ENCODE measurements at regions not wholly inside any gene's neighbourhood (a gene's known extent, or its start where the extent isn't known, plus 50 kb on each side); places are given as distances from the start of the nearest gene placed in this dataset.
A peak's percentile ranks its signal among the peaks of the same experiment; 100 is the strongest.

GRCh38 chr6:144633886-144634285 is 348.8 kb downstream of the UTRN start:
- FAIRE-seq (no peak), ATAC-seq (peak; percentile 38), DNase-seq (ENCODE audit: low spot score) (no peak)
- intact Hi-C loops (cut with micrococcal nuclease; ENCODE audit: unreplicated experiment) (no loop called here), in situ Hi-C loops (cut with HindIII; ENCODE audit: extremely low pct_ligation_motif_present, low pct_unique_long_range_greater_than_20kb) (no loop called here)
- H4K20me1 ChIP-seq (ENCODE audit: insufficient read depth, low read length) = peaks cover 20% of the 10 kb centered on the region; the same call in 1 of the 2 replicates
- no peak overlapping the region for H3K4me3 ChIP-seq (replicated peaks in 1 of 3; ENCODE audit: insufficient read depth in 1 of 3, low read depth in 2 of 3, low read length in 3 of 3)
- peaks cover 18% of the 10 kb centered on the region for H3K4me1 ChIP-seq (ENCODE audit: insufficient read depth, low read length)
- no peaks in the 10 kb centered on the region for H3K36me3 ChIP-seq (replicated peaks in 1 of 2; ENCODE audit: control insufficient read depth in 1 of 2, insufficient read depth in 2 of 2, low read length in 2 of 2)
- H3K79me2 ChIP-seq (ENCODE audit: insufficient read depth, low read length) = peaks cover 2% of the 10 kb centered on the region
- H3K27me3 ChIP-seq (ENCODE audit: control insufficient read depth in 1 of 2, insufficient read depth in 2 of 2, low read length in 2 of 2) = no peaks in the 10 kb centered on the region
- ChIA-PET CTCF (ENCODE audit: low intra/inter-chr PET ratio, low total read pairs) (no interaction called here), POLR2A (interaction anchor here (1.0 kb wide), 1 partner anchor 14 kb away, joined by 3 read pairs; no protein-coding TSS in a partner anchor)
- TF ChIP-seq ZNF776 (CRISPR knock-in tag; IDR thresholded peaks at IDR 0.05) (no peak), ZNF280B (CRISPR knock-in tag; IDR thresholded peaks at IDR 0.05; ENCODE audit: borderline replicate concordance) (no peak), CCDC6 (CRISPR knock-in tag; IDR thresholded peaks at IDR 0.05) (no peak), NFE2L2 (IDR thresholded peaks at IDR 0.05; ENCODE audit: low read length) (no peak), HHEX (CRISPR knock-in tag; IDR thresholded peaks at IDR 0.05) (no peak), LCORL (IDR thresholded peaks at IDR 0.05) (no peak), LCORL (CRISPR knock-in tag; IDR thresholded peaks at IDR 0.05) (no peak), ZBTB34 (CRISPR knock-in tag; IDR thresholded peaks at IDR 0.05) (no peak), ONECUT2 (CRISPR knock-in tag; IDR thresholded peaks at IDR 0.05) (no peak), ZMYM4 (CRISPR knock-in tag; IDR thresholded peaks at IDR 0.05) (no peak)
- TF ChIP-seq, protein P1, sequence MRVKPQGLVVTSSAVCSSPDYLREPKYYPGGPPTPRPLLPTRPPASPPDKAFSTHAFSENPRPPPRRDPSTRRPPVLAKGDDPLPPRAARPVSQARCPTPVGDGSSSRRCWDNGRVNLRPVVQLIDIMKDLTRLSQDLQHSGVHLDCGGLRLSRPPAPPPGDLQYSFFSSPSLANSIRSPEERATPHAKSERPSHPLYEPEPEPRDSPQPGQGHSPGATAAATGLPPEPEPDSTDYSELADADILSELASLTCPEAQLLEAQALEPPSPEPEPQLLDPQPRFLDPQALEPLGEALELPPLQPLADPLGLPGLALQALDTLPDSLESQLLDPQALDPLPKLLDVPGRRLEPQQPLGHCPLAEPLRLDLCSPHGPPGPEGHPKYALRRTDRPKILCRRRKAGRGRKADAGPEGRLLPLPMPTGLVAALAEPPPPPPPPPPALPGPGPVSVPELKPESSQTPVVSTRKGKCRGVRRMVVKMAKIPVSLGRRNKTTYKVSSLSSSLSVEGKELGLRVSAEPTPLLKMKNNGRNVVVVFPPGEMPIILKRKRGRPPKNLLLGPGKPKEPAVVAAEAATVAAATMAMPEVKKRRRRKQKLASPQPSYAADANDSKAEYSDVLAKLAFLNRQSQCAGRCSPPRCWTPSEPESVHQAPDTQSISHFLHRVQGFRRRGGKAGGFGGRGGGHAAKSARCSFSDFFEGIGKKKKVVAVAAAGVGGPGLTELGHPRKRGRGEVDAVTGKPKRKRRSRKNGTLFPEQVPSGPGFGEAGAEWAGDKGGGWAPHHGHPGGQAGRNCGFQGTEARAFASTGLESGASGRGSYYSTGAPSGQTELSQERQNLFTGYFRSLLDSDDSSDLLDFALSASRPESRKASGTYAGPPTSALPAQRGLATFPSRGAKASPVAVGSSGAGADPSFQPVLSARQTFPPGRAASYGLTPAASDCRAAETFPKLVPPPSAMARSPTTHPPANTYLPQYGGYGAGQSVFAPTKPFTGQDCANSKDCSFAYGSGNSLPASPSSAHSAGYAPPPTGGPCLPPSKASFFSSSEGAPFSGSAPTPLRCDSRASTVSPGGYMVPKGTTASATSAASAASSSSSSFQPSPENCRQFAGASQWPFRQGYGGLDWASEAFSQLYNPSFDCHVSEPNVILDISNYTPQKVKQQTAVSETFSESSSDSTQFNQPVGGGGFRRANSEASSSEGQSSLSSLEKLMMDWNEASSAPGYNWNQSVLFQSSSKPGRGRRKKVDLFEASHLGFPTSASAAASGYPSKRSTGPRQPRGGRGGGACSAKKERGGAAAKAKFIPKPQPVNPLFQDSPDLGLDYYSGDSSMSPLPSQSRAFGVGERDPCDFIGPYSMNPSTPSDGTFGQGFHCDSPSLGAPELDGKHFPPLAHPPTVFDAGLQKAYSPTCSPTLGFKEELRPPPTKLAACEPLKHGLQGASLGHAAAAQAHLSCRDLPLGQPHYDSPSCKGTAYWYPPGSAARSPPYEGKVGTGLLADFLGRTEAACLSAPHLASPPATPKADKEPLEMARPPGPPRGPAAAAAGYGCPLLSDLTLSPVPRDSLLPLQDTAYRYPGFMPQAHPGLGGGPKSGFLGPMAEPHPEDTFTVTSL (CRISPR knock-in tag; IDR thresholded peaks at IDR 0.05; ENCODE audit: borderline replicate concordance) = no peak
- no peak overlapping the region for H3K4me2 ChIP-seq (ENCODE audit: low read depth, low read length)
- no peak overlapping the region for H2AFZ ChIP-seq (ENCODE audit: low read length)
- no peak overlapping the region for H3K9ac ChIP-seq (ENCODE audit: insufficient read depth, low read depth, low read length)
- no TSS peak for BruUV-seq (replicated peaks)
- H3K9me3 ChIP-seq (ENCODE audit: low read length) = no peaks in the 10 kb centered on the region
- no peak overlapping the region for H3K27ac ChIP-seq (ENCODE audit: extremely low read length, insufficient read depth, low read length)
- 94% methylated on average over 4 of the region's 4 CpGs for WGBS (ENCODE audit: low lambda C conversion rate)

All from HepG2 (cell line).